ENCODE measurements at regions not wholly inside any gene's neighbourhood (a gene's known extent, or its start where the extent isn't known, plus 50 kb on each side); places are given as distances from the start of the nearest gene placed in this dataset.

DNA sequence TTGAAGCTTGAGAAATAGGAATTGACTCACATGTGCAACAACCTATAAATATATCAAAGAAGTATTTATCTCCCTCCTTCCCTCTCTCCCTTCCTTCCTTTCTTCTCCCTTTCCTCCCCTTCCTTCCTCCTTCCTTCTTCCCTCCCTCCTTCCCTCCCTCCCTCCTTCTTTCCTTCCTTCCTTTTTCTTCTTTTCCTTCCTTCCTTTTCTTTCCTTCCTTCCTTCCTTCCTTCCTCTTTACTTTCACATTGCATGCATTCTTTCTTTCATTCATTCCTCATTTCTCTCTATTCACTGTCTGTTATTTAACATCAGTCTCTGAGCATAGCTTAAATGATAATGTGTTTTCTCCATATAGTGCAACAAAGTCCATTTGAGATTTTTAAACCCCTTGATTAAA is 214.2 kb downstream of the CHRM3 start:
- Histone ChIP-seq H3K4me1 (no peaks in the 10 kb centered on the region), H3K27ac (no peak overlapping the region), H3K9me3 (no peaks in the 10 kb centered on the region), H3K4me2 (no peak overlapping the region), H3K4me3 (no peak overlapping the region)
- ChIA-PET POLR2A (no interaction called here), CTCF (no interaction called here)
- FAIRE-seq (no peak), DNase-seq (ENCODE audit: low read depth in 1 of 2, low spot score in 1 of 2) (no peak), ATAC-seq (no peak)
- no peak for TF ChIP-seq PHF8 (IDR thresholded peaks at IDR 0.05; ENCODE audit: borderline replicate concordance, low read depth)
- no peak for TF ChIP-seq E2F6 (IDR thresholded peaks at IDR 0.05; ENCODE audit: borderline replicate concordance, low read depth)
- TF ChIP-seq ATOH8 (CRISPR knock-in tag; IDR thresholded peaks at IDR 0.05; ENCODE audit: low read depth): no peak
- TF ChIP-seq HOXA7 (CRISPR knock-in tag; IDR thresholded peaks at IDR 0.05): no peak
- no peak for TF ChIP-seq NR3C1 (IDR thresholded peaks at IDR 0.05)
- TF ChIP-seq ZNF302 (CRISPR knock-in tag; IDR thresholded peaks at IDR 0.05): no peak
- no peak for TF ChIP-seq CBX8 (IDR thresholded peaks at IDR 0.05)

GRCh38 chr1:239601108-239601507 is 214.7 kb downstream of the CHRM3 start:
- ATAC-seq (no peak), DNase-seq (ENCODE audit: low read depth in 1 of 2, low spot score in 1 of 2) (no peak), FAIRE-seq (no peak)
- TF ChIP-seq NPAS2 (CRISPR knock-in tag; IDR thresholded peaks at IDR 0.05; ENCODE audit: borderline replicate concordance) (no peak), HEYL (CRISPR knock-in tag; IDR thresholded peaks at IDR 0.05) (no peak), CBX8 (IDR thresholded peaks at IDR 0.05) (no peak), CHD4 (IDR thresholded peaks at IDR 0.05; ENCODE audit: borderline replicate concordance) (no peak), ZNF302 (CRISPR knock-in tag; IDR thresholded peaks at IDR 0.05) (no peak), POLR2A (IDR thresholded peaks at IDR 0.05; ENCODE audit: low read length) (no peak), RFX5 (IDR thresholded peaks at IDR 0.05) (no peak), TFCP2L1 (CRISPR knock-in tag; IDR thresholded peaks at IDR 0.05) (no peak), ZFP36 (IDR thresholded peaks at IDR 0.05; ENCODE audit: borderline replicate concordance, partially characterized antibody) (no peak), EHF (CRISPR knock-in tag; IDR thresholded peaks at IDR 0.05) (no peak)
- Histone ChIP-seq H3K9me3 (no peaks in the 10 kb centered on the region), H3K4me1 (no peaks in the 10 kb centered on the region), H3K4me3 (no peak overlapping the region), H3K4me2 (no peak overlapping the region), H3K27ac (no peak overlapping the region)
- ChIA-PET CTCF (no interaction called here), POLR2A (no interaction called here)

GRCh38 chr1:239603530-239603929 is 217.2 kb downstream of the CHRM3 start:
- ChIA-PET CTCF (interaction anchor here (1.0 kb wide), 1 partner anchor 10 kb away, joined by 3 read pairs; no protein-coding TSS in a partner anchor), POLR2A (no interaction called here)
- WGBS (ENCODE audit: missing lambda C conversion rate): 34% methylated on average over 3 of the region's 3 CpGs
- TF ChIP-seq PHF8 (IDR thresholded peaks at IDR 0.05; ENCODE audit: borderline replicate concordance, low read depth) (no peak), HOXB5 (CRISPR knock-in tag; IDR thresholded peaks at IDR 0.05) (no peak), TFCP2L1 (CRISPR knock-in tag; IDR thresholded peaks at IDR 0.05) (no peak), POLR2AphosphoS2 (conservative IDR thresholded peaks at IDR 0.05; ENCODE audit: low read length) (no peak), RAD21 (conservative IDR thresholded peaks at IDR 0.05 in 1 of 2, IDR thresholded peaks at IDR 0.05 in 1 of 2) (no peak), SREBF2 (IDR thresholded peaks at IDR 0.05) (no peak), KDM5A (IDR thresholded peaks at IDR 0.05) (no peak), HOXB13 (CRISPR knock-in tag; IDR thresholded peaks at IDR 0.05; ENCODE audit: low read depth) (no peak), ZSCAN20 (CRISPR knock-in tag; IDR thresholded peaks at IDR 0.05) (no peak), ESRRA (IDR thresholded peaks at IDR 0.05; ENCODE audit: borderline replicate concordance, low read length) (no peak), ZNF302 (CRISPR knock-in tag; IDR thresholded peaks at IDR 0.05) (no peak), MYC (IDR thresholded peaks at IDR 0.05; ENCODE audit: borderline replicate concordance, low read length) (no peak), FOSB (CRISPR knock-in tag; IDR thresholded peaks at IDR 0.05) (no peak), KDM1A (IDR thresholded peaks at IDR 0.05; ENCODE audit: low read depth) (no peak)
- TF ChIP-seq, protein P1, sequence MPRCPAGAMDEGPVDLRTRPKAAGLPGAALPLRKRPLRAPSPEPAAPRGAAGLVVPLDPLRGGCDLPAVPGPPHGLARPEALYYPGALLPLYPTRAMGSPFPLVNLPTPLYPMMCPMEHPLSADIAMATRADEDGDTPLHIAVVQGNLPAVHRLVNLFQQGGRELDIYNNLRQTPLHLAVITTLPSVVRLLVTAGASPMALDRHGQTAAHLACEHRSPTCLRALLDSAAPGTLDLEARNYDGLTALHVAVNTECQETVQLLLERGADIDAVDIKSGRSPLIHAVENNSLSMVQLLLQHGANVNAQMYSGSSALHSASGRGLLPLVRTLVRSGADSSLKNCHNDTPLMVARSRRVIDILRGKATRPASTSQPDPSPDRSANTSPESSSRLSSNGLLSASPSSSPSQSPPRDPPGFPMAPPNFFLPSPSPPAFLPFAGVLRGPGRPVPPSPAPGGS (IDR thresholded peaks at IDR 0.05): no peak
- no peak for FAIRE-seq
- Histone ChIP-seq H3K9me3 (no peaks in the 10 kb centered on the region), H3K4me2 (no peak overlapping the region), H3K27ac (no peak overlapping the region), H3K4me1 (no peaks in the 10 kb centered on the region), H3K4me3 (no peak overlapping the region)
- no peak for DNase-seq (ENCODE audit: low read depth in 1 of 2, low spot score in 1 of 2)
- no peak for ATAC-seq

Measured in A549 (cell line).